GM23248 (cell line): ENCODE measurements at regions not wholly inside any gene's neighbourhood (a gene's known extent, or its start where the extent isn't known, plus 50 kb on each side); places are given as distances from the start of the nearest gene placed in this dataset.

Experiments
- EZH2 ChIP-seq: fragments of 200-600 bp; sonication (generic); IDR thresholded peaks from 2 replicates; pipeline ENCODE4 v1.6.1; 2018; ENCODE audit warnings: antibody characterized with exemption, mild to moderate bottlenecking; ENCODE audit not compliant: insufficient read depth, poor library complexity, severe bottlenecking
- EZH2phosphoT487 ChIP-seq: fragments of 200-600 bp; sonication (generic); IDR thresholded peaks from 2 replicates; pipeline ENCODE4 v1.6.1; 2018; ENCODE audit warnings: antibody characterized with exemption, moderate library complexity, mild to moderate bottlenecking, low read depth; ENCODE audit not compliant: insufficient read depth

DNA sequence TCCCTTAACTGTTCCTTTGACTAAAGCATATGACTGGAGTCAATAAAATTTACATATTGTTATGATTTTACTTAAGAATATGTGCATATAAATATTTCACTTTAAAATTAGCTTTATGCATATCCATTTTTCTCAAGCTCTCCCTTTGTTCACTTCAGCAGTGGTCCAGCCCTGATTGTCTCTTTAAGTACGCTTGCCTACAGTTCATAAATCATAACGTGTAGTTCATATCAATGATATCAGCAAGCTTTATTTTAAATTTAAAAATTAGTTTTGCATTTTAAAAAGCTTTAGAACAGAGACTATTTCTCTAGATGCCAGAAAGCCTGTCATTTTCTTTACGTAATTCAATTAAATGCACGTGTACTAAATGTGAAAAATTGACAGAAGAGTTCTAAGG, 721.9 kb downstream of the OTOL1 start:
- TF ChIP-seq EZH2, result no peak
- no peak for TF ChIP-seq EZH2phosphoT487
